Stimulated activated CD4-positive, alpha-beta T cell treated with anti-CD3 and anti-CD28 coated beads, Interleukin-4, amount 100 ng/mL, for 24 hours (primary cell): ENCODE measurements at regions not wholly inside any gene's neighbourhood (a gene's known extent, or its start where the extent isn't known, plus 50 kb on each side); places are given as distances from the start of the nearest gene placed in this dataset.
"Not testable (repeated sequence)": the region's sequence is repeated elsewhere in the genome, so short reads cannot be mapped to it uniquely, and the experiment has no call there.

Experiments
- DNase-seq: peaks from one replicate; pipeline ENCODE4 v3.0.0-alpha.2; 2020

- DNase-seq: no peak
Observed at GRCh38 chr3:176159796-176160195, 1037.5 kb downstream of the TBL1XR1 start.

DNA sequence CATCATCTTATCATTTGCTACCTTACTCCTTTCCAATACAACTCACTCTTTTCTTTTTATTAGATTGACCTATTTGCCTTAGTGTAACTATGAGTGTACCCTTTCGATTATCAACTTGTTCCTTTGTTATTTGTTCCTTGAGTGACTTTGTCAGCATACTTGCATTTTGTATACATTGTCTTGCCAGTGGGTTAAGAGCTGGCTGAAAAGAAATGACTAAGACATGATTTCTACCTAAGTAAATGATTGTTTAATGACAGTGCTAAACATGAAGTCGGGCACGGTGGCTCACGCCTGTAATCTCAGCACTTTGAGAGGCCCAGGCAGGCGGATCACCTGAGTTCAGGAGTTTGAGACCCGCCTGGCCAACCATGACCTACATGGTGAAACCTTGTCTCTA, 1042.3 kb downstream of the TBL1XR1 start:
- DNase-seq: no peak

DNA sequence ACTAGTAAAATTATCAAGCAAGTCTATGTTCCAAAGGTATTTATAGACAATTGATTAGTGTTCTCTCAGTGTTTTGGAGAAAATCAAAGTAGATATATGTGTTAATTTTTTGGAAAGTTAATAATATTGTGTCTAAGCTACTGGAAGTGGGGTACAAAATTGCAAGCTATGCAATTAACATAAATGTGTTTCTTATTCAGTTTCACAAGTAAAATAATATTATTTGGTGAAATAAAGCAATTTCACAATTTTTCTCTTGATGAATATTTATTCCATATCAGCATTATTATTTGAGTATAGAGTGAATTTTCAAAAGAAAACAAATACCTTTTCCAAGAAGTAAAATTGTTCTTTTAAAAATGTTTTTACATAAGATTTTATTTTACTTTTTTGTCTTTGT, 1047.7 kb downstream of the TBL1XR1 start:
- no peak for DNase-seq

DNA sequence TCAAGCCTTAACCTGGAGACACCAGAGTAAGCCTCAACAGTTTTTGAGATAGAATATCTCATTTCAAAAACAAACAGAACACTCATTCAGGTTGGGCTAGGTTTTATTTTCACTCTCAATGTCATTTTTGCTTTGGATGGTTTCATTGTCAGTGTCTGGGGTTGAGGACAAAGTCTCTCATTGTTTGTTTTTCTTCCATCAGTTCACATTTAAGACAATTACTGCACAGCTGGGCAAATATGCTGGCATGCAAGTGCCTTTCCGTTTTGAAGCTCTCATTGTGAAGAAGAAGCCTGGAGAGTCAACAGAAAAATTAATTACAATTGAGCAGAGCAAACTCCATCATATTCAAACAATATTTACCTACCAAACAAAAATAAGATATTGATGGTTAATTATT, 1050.0 kb downstream of the TBL1XR1 start:
- DNase-seq: no peak

GRCh38 chr3:176141837-176142236, 1055.4 kb downstream of the TBL1XR1 start:
- no peak for DNase-seq

DNA sequence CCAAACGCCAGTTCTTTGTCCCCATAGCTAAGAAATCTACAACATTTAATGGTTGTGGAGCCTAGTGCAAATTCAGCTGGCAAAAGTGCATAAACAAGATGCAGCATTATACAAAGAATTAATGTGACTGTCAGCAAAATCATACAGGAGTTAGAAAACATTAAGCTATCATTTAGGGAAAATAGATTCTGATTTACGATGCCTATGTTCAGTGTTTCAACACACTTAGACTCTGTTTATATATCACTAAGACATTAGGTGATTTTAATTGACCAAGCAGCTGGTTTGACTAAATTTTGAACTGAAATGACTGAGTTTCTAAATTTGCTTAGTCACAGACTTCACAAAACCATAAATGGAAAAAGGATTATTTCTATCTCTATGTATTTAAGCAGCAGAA, 1076.8 kb downstream of the TBL1XR1 start:
- DNase-seq: no peak

- DNase-seq: no peak
Observed at GRCh38 chr3:176119826-176120225, 1077.5 kb downstream of the TBL1XR1 start.

DNA sequence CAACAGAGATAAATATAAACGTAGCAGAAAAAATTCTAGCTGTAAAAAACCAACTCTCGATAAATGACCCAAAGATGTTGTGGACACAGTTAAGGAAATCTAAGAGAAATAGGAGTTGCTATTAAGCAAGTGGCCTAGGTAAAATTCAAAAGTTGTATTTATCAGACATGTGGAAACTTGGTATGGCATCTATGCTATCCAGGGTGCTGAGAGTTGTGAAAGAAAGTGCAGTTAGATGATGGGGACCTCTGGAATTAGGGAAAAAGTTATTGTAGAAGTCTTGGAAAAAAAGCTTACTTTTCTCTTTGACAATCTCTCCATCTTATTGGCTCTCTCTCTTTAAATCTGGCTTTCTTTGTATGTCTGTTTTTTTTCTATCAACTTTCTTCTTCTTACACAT, 1090.9 kb downstream of the TBL1XR1 start:
- DNase-seq: no peak

DNA sequence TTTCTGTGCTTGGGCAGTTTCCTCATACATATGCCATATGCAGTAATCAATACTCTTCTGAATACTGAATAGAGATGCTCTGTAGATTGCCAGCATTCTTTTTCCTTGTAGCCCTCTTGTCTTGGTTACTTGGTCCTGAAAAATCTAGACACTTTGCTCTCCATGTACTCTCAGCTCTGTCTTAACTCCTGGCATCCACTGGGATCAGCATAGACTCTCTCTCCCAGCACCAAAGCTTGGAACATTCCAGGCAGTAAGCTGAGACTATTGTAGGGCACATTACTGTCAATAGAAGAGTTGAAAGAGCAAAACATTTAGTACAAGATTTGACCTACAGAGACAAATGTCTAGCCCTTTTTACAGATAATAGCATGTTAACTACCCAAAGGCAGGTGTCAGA, 1100.3 kb downstream of the TBL1XR1 start:
- DNase-seq: no peak

DNA sequence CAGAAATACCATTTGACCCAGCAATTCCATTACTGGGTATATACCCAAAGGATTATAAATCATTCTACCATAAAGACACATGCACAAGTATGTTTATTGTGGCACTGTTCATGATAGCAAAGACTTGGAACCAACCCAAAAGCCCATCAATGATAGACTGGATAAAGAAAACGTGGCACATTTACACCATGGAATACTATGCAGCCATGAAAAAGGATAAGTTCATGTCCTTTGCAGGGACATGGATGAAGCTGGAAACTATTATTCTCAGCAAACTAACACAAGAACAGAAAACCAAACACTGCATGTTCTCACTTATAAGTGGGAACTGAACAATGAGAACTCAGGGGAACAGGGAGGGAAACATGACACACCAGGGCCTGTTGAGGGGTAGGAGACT, 1103.4 kb downstream of the TBL1XR1 start:
- DNase-seq: not testable (repeated sequence)

- DNase-seq: no peak
Observed at GRCh38 chr3:176090727-176091126, 1106.6 kb downstream of the TBL1XR1 start.

DNA sequence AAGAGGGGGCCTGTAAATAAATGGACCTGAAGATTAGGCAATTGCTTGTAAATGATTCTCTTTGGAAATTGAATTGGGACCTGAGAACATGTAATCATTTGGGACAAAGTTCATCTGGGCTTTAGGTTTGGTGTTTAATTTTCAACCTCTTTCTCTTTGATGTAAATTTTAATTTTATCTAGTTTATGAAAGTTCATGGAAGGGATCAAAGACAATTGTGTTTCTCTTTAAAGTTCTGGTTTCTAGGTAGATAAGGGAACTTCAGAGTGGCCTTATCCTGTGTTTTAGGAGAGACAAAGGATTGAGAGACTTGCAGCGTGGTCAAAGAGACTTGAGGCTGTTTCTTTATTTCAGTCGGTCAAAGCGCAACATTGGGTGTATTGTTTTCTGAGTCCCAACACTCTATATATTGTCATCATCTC, 1108.3 kb downstream of the TBL1XR1 start:
- DNase-seq: no peak

- no peak for DNase-seq
Observed at GRCh38 chr3:176087066-176087697, 1110.1 kb downstream of the TBL1XR1 start.

DNA sequence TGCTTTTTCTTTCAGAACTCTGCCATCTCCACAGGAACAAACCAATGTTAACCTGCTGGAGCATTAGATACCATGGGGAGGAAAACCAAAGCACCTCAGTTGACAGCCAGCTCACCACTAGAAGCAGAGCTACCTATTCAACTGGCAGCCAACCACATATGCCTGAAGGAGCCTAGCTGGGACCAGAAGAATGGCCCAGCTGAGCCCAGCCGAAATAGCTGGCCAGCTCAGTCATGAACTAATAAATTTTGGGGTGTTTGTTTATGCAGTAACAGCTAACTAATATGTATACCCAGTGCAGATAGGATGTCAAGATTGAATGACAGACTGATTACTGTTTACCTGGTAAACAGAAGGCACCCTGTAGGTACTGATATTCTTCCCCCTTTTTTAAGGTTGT, 1117.5 kb downstream of the TBL1XR1 start:
- no peak for DNase-seq

DNA sequence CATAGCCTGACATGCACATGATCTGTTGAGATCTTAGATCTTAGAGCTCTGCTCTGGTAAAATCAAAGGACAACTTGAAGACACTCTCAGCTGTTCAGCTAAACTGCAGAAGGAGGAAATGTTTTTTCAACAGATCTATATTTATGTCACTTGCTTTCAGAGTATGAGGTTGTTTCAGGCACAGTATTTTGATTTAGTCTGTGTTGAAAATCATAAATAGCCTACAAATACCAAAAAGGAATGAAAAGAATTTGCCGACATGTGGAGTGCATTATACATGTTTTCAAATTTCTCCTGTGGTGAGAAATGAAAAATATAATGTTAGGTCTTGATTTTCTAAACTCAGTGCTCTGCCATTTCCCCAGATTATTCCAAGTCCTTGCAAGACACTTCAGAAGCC, 1118.4 kb downstream of the TBL1XR1 start:
- no peak for DNase-seq

DNA sequence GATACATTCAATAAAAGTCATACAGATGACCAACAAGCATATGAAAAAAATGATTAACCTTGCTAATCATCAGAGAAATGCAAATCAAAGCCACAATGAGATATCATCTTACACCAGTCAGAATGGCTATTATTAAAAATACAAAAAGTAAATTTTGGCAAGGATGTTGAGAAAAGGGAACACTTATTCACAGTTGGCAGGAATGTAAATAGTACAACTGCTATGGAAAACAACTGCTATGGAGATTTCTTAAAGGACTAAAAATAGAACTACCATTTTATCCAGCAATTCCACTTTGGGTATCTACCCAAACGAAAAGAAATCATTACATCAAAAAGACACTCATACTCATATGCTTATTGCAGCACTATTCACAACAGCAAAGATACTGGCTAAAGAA, 1121.8 kb downstream of the TBL1XR1 start:
- DNase-seq: no peak

DNA sequence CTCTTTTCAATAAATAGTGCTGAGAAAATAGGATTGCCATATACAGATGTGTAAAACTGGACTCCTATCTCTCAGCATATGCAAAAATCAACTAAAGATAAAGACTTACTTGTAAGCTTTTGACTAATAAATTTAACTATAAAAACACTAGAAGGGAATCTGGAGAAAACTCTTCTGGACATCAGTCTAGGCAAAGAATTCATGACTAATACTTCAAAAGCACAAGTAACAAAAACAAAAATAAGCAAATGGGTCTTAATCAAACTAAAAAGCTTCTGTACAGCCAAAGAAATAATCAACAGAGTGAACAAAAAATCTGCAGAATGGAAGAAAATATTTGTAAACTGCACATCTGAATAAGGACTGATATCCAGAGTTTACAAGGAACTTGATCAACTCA, 1122.2 kb downstream of the TBL1XR1 start:
- no peak for DNase-seq

GRCh38 chr3:176074096-176074495, 1123.2 kb downstream of the TBL1XR1 start:
- no peak for DNase-seq

DNA sequence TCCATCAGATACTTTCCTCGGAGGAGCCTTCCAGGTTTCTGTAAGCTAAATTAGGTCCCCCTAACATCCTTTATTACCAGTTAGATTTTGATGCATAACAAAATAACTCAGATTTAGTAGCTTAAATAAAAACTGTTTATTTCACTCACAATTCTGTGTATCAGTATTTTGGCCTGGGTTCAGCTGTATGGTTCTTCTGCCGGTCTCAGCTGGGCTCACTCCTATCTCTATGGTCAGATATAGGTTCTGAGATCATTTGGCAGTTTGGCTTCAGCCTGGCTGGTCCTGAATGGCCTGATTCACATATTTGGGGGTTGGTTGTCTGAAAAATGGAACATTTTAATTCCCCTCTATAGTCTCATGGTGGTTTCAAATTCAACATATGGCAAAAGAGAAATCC, 1125.3 kb downstream of the TBL1XR1 start:
- DNase-seq: no peak

DNA sequence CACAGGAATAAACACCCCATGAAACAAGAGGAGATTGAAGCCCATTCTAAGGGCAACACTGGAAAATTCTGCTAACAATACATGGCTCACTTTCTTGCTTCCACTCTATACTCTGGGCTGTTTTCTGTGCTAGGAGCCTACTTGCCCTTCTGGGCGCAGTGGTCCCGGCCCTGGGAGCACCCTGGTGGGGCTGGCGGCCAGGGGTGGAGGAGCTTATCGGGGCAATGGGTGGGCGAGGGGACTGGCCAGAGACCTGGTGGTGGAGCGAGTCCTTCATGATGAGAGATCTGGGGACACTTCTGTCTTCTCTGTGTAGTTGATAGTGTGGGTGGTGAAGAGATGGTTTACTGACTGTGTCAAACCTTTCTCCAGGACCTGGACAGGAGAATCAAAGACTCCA, 1128.5 kb downstream of the TBL1XR1 start:
- no peak for DNase-seq

GRCh38 chr3:176058856-176059255, 1138.4 kb downstream of the TBL1XR1 start:
- DNase-seq: no peak

GRCh38 chr3:176055836-176056235, 1141.4 kb downstream of the TBL1XR1 start:
- DNase-seq: no peak

DNA sequence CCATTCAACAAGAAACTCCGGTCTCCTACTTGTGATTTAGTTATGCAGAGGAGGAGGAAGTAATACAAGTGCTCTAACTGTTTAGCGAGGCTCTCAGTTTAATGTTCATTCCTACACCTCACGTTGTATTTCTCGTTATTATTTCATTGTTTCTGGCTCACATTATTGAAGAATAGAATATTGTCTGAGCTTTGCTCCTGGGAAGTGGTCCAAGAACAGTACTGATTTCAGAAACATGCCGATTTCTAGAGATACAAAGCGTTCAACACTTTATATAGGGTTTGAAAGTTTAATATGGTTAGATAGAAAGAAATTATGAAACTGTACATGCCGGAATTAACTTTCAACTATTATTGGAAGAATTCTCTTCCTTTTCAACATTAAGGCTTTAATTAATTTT, 1145.5 kb downstream of the TBL1XR1 start:
- DNase-seq: no peak

GRCh38 chr3:176046703-176047102, 1150.6 kb downstream of the TBL1XR1 start:
- DNase-seq: no peak

DNA sequence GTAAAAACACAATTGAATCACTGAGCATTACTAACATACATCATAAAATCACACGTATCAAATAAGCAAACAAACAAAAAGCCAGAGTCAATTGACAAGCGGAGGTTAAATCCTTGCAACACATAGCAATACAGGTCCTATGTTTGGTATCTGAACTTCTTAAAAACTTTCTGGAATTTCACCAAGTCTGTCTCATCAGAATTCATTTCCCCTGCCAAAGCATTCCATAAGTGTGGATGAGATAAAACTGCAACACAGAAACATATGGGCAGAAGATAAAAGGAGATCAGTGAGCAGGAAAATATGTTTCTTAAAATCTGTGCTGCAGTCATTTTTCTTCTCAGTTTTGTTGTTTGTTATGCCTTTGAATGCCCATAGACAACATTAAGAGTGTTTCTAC, 1155.5 kb downstream of the TBL1XR1 start:
- no peak for DNase-seq

DNA sequence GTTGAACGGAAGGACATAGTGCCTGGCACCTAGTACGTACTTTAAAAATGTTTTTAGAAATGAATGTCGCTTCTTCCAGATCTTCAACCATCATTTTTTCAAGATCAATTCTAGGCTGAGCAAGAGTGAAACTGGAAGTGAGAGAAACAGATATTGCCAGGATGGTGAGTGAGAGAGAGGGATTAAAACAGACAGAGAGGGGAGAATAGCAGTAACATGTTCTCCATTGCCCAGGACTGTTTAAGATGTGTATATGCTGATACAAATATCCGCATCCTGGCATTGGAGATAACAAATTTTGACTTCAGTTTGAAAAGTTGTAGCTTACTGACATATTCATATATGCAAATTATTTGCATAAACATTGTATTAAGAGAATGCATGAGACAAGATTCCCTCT, 1156.1 kb downstream of the TBL1XR1 start:
- DNase-seq: no peak
